AG04450 (cell line): ENCODE measurements at regions not wholly inside any gene's neighbourhood (a gene's known extent, or its start where the extent isn't known, plus 50 kb on each side); places are given as distances from the start of the nearest gene placed in this dataset.

ENCODE experiments used
- CTCF ChIA-PET: fragments of 300-600, 350-600 bp; formaldehyde crosslinking; extraction: SDS; loops from one replicate; lab custom pipeline; 2022; ENCODE audit warnings: antibody characterized with exemption, inconsistent platforms; lab: Charles Lee
- POLR2A ChIA-PET: fragments of 350-600 bp; formaldehyde crosslinking; extraction: SDS; loops from one replicate; lab custom pipeline; 2021; ENCODE audit warnings: antibody characterized with exemption, inconsistent platforms; lab: Yijun Ruan, JAX
- DNase-seq: peaks from one replicate; pipeline ENCODE4 v3.0.0-alpha.2; 2011; ENCODE audit warnings: low read depth, low spot score
- H3K27ac ChIP-seq: one replicate; pipeline ENCODE4 v1.5.1; 2012; ENCODE audit warnings: low read depth, low read length, control low read depth
- H3K27me3 ChIP-seq: one replicate; pipeline ENCODE4 v1.6.0; 2012; ENCODE audit warnings: low read length; ENCODE audit not compliant: control insufficient read depth, insufficient read depth
- H3K4me3 ChIP-seq: 2 replicates; pipeline ENCODE4 v1.5.1; 2011; ENCODE audit warnings: mild to moderate bottlenecking, low read depth, low read length, control low read depth
- H3K9me3 ChIP-seq: 2 replicates; pipeline ENCODE4 v1.5.1; 2012; ENCODE audit warnings: low read length; ENCODE audit not compliant: control insufficient read depth, insufficient read depth
- TF ChIP-seq, protein P1 (sequence below): IDR thresholded peaks from 2 replicates; pipeline ENCODE4 v1.5.1; 2011; ENCODE audit warnings: low read depth, low read length, control low read depth, inconsistent platforms

GRCh38 chr12:112574896-112575558, 156.3 kb downstream of the PTPN11 start:
- CTCF ChIA-PET: no interaction called here
- Histone ChIP-seq H3K27me3 (peaks cover 2% of the 10 kb centered on the region), H3K9me3 (no peaks in the 10 kb centered on the region), H3K4me3 (no peak overlapping the region), H3K27ac (no peak overlapping the region)
- no peak for DNase-seq
- TF ChIP-seq, protein P1, sequence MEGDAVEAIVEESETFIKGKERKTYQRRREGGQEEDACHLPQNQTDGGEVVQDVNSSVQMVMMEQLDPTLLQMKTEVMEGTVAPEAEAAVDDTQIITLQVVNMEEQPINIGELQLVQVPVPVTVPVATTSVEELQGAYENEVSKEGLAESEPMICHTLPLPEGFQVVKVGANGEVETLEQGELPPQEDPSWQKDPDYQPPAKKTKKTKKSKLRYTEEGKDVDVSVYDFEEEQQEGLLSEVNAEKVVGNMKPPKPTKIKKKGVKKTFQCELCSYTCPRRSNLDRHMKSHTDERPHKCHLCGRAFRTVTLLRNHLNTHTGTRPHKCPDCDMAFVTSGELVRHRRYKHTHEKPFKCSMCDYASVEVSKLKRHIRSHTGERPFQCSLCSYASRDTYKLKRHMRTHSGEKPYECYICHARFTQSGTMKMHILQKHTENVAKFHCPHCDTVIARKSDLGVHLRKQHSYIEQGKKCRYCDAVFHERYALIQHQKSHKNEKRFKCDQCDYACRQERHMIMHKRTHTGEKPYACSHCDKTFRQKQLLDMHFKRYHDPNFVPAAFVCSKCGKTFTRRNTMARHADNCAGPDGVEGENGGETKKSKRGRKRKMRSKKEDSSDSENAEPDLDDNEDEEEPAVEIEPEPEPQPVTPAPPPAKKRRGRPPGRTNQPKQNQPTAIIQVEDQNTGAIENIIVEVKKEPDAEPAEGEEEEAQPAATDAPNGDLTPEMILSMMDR: no peak
- POLR2A ChIA-PET: no interaction called here

DNA sequence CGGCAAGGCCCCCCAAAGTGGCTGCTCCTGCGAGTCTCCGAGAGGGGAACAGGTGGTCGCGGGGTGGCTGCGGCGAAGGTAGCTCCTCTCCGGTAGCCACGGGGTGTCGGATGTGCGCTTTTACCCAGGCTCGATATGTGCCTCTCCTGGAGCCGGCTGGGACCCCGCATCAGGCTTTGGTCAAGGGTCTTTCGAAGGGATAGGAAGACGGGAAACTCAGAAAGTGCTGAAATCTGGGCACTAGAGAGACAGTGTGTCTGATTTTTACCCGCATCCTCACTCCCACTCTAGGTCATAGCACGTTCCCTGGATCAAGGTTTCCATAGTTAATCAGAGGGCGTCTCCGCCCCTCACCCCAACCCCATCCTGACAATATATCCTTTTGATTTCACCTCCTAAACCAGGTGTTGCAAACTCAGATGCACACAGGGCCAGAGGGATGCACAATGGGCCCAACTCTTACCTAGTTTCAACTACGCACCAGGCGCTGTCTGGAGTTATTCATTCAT, 156.9 kb downstream of the PTPN11 start:
- TF ChIP-seq, protein P1: no peak
- H3K4me3 ChIP-seq: no peak overlapping the region
- no peak overlapping the region for H3K27ac ChIP-seq
- no peak for DNase-seq
- peaks cover 2% of the 10 kb centered on the region for H3K27me3 ChIP-seq
- POLR2A ChIA-PET: no interaction called here
- H3K9me3 ChIP-seq: no peaks in the 10 kb centered on the region
- CTCF ChIA-PET: no interaction called here

GRCh38 chr12:112577473-112578329, 159.0 kb downstream of the PTPN11 start:
- TF ChIP-seq, protein P1: no peak
- Histone ChIP-seq H3K9me3 (no peaks in the 10 kb centered on the region), H3K4me3 (no peak overlapping the region), H3K27me3 (peaks cover 2% of the 10 kb centered on the region), H3K27ac (no peak overlapping the region)
- CTCF ChIA-PET: no interaction called here
- DNase-seq: no peak
- POLR2A ChIA-PET: interaction anchor here (0.7 kb wide), 1 partner anchor 1313 kb away, joined by 3 read pairs; no protein-coding TSS in a partner anchor

- no peak overlapping the region for H3K4me3 ChIP-seq
- TF ChIP-seq, protein P1: no peak
- POLR2A ChIA-PET: no interaction called here
- no peak for DNase-seq
- CTCF ChIA-PET: no interaction called here
- H3K9me3 ChIP-seq: no peaks in the 10 kb centered on the region; the same call in 1 of the 2 replicates
- H3K27ac ChIP-seq: no peak overlapping the region
- no peaks in the 10 kb centered on the region for H3K27me3 ChIP-seq
Observed at GRCh38 chr12:112584266-112584722, 165.5 kb downstream of the PTPN11 start.
